ENCODE measurements at regions not wholly inside any gene's neighbourhood (a gene's known extent, or its start where the extent isn't known, plus 50 kb on each side); places are given as distances from the start of the nearest gene placed in this dataset.

- BruUV-seq (replicated peaks) = no TSS peak
- 57% methylated on average over 4 of the region's 4 CpGs for WGBS (ENCODE audit: low lambda C conversion rate)
- ChIA-PET POLR2A (no interaction called here), CTCF (ENCODE audit: low intra/inter-chr PET ratio, low total read pairs) (no interaction called here)
- no peaks in the 10 kb centered on the region for H3K36me3 ChIP-seq (replicated peaks in 1 of 2; ENCODE audit: control insufficient read depth in 1 of 2, insufficient read depth in 2 of 2, low read length in 2 of 2)
- no peaks in the 10 kb centered on the region for H4K20me1 ChIP-seq (ENCODE audit: insufficient read depth, low read length)
- no peaks in the 10 kb centered on the region for H3K9me3 ChIP-seq (ENCODE audit: low read length)
- H3K9ac ChIP-seq (ENCODE audit: insufficient read depth, low read depth, low read length) = no peak overlapping the region
- no peak overlapping the region for H3K4me3 ChIP-seq (replicated peaks in 1 of 3; ENCODE audit: insufficient read depth in 1 of 3, low read depth in 2 of 3, low read length in 3 of 3)
- ATAC-seq = no peak
- intact Hi-C loops (cut with micrococcal nuclease; ENCODE audit: unreplicated experiment) = no loop called here
- no peak for TF ChIP-seq FOXA1 (IDR thresholded peaks at IDR 0.05)
- TF ChIP-seq FOXA1 (CRISPR knock-in tag; IDR thresholded peaks at IDR 0.05) = no peak
- no peak for TF ChIP-seq E2F2 (CRISPR knock-in tag; IDR thresholded peaks at IDR 0.05; ENCODE audit: borderline replicate concordance)
- TF ChIP-seq SNAPC5 (CRISPR knock-in tag; IDR thresholded peaks at IDR 0.05; ENCODE audit: borderline replicate concordance) = no peak
- no peak for TF ChIP-seq ATF7 (IDR thresholded peaks at IDR 0.05)
- TF ChIP-seq ATF7 (CRISPR knock-in tag; IDR thresholded peaks at IDR 0.05) = no peak
- no peak for TF ChIP-seq ZBTB2 (CRISPR knock-in tag; IDR thresholded peaks at IDR 0.05; ENCODE audit: low read depth)
- TF ChIP-seq ZNF513 (CRISPR knock-in tag; conservative IDR thresholded peaks at IDR 0.05) = no peak
- no peak for TF ChIP-seq ZNF205 (CRISPR knock-in tag; IDR thresholded peaks at IDR 0.05)
- no peak for TF ChIP-seq KMT2B (CRISPR knock-in tag; IDR thresholded peaks at IDR 0.05)
- no peak for TF ChIP-seq WIZ (CRISPR knock-in tag; IDR thresholded peaks at IDR 0.05)
- no peak for TF ChIP-seq NONO (IDR thresholded peaks at IDR 0.05)
- no peak for TF ChIP-seq NONO (CRISPR knock-in tag; conservative IDR thresholded peaks at IDR 0.05)
- no peak for TF ChIP-seq SMYD3 (CRISPR knock-in tag; IDR thresholded peaks at IDR 0.05)
- TF ChIP-seq ZNF597 (CRISPR knock-in tag; IDR thresholded peaks at IDR 0.05) = no peak
- no peak for TF ChIP-seq MED13 (CRISPR knock-in tag; IDR thresholded peaks at IDR 0.05)
- no peak for TF ChIP-seq ZNF644 (CRISPR knock-in tag; IDR thresholded peaks at IDR 0.05; ENCODE audit: low read depth)
- TF ChIP-seq NR2F2 (IDR thresholded peaks at IDR 0.05; ENCODE audit: borderline replicate concordance, low read depth) = no peak
- no peak for TF ChIP-seq ZZZ3 (CRISPR knock-in tag; IDR thresholded peaks at IDR 0.05; ENCODE audit: borderline replicate concordance)
- TF ChIP-seq POLR2G (IDR thresholded peaks at IDR 0.05; ENCODE audit: low read depth, low read length) = no peak
- no peak for TF ChIP-seq TFDP1 (CRISPR knock-in tag; IDR thresholded peaks at IDR 0.05; ENCODE audit: borderline replicate concordance)
- H3K4me2 ChIP-seq (ENCODE audit: low read depth, low read length) = no peak overlapping the region
- no peaks in the 10 kb centered on the region for H3K79me2 ChIP-seq (ENCODE audit: insufficient read depth, low read length)
- DNase-seq (ENCODE audit: low spot score) = no peak
- peaks cover 2 to 5% of the 10 kb centered on the region in 2 experiments; a peak in 4 of 5 replicates for H3K27me3 ChIP-seq (ENCODE audit: control insufficient read depth in 1 of 2, insufficient read depth in 2 of 2, low read length in 2 of 2)
- H2AFZ ChIP-seq (ENCODE audit: low read length) = no peak overlapping the region
- no peak overlapping the region for H3K27ac ChIP-seq (ENCODE audit: extremely low read length, insufficient read depth, low read length)
- no peak for FAIRE-seq
- peaks cover 45% of the 10 kb centered on the region for H3K4me1 ChIP-seq (ENCODE audit: insufficient read depth, low read length)
- in situ Hi-C loops (cut with HindIII; ENCODE audit: extremely low pct_ligation_motif_present, low pct_unique_long_range_greater_than_20kb) = no loop called here
These were observed 88.2 kb upstream of the DUSP5 start for GRCh38 chr10:110409488-110409887.

All from HepG2 (cell line).